ENCODE measurements at regions not wholly inside any gene's neighbourhood (a gene's known extent, or its start where the extent isn't known, plus 50 kb on each side); places are given as distances from the start of the nearest gene placed in this dataset.

GRCh38 chr2:183950673-183951072 is 647.7 kb upstream of the ZNF804A start:
- Histone ChIP-seq H3K9me2 (ENCODE audit: insufficient read depth, low read length) (no peaks in the 10 kb centered on the region), H3K9ac (ENCODE audit: low read length) (no peak overlapping the region), H3F3A (ENCODE audit: insufficient read depth, low read length, poor library complexity, severe bottlenecking) (no peaks in the 10 kb centered on the region), H3K4me3 (ENCODE audit: low read length) (no peak overlapping the region), H3K27me3 (ENCODE audit: insufficient read depth, low read depth, low read length) (no peaks in the 10 kb centered on the region), H3K27ac (ENCODE audit: low read length) (no peak overlapping the region), H4K20me1 (ENCODE audit: insufficient read depth) (no peaks in the 10 kb centered on the region), H3K36me3 (ENCODE audit: insufficient read depth, low read length) (no peaks in the 10 kb centered on the region), H2AFZ (ENCODE audit: low read depth, low read length) (no peak overlapping the region), H3K79me2 (replicated peaks; ENCODE audit: insufficient read depth, low read length) (no peaks in the 10 kb centered on the region), H3K4me2 (ENCODE audit: low read length) (no peak overlapping the region), H3K9me3 (ENCODE audit: low read length) (no peaks in the 10 kb centered on the region)
- TF ChIP-seq CTCF (IDR thresholded peaks at IDR 0.05; ENCODE audit: poor library complexity, severe bottlenecking), result no peak
- no peak for TF ChIP-seq TAF1 (IDR thresholded peaks at IDR 0.05; ENCODE audit: low read depth)
- TF ChIP-seq SMC3 (conservative IDR thresholded peaks at IDR 0.05; ENCODE audit: poor library complexity), result no peak
- no peak for TF ChIP-seq EP300 (conservative IDR thresholded peaks at IDR 0.05; ENCODE audit: poor library complexity, severe bottlenecking)
- TF ChIP-seq REST (IDR thresholded peaks at IDR 0.05; ENCODE audit: borderline replicate concordance), result no peak
- TF ChIP-seq MXI1 (conservative IDR thresholded peaks at IDR 0.05; ENCODE audit: poor library complexity, severe bottlenecking), result no peak
- no peak for TF ChIP-seq POLR2AphosphoS5 (IDR thresholded peaks at IDR 0.05)
- TF ChIP-seq RAD21 (conservative IDR thresholded peaks at IDR 0.05), result no peak
- TF ChIP-seq EZH2 (IDR thresholded peaks at IDR 0.05; ENCODE audit: borderline replicate concordance, insufficient read depth, low read length, poor library complexity, severe bottlenecking), result no peak

GRCh38 chr2:183951630-183952029 is 646.7 kb upstream of the ZNF804A start:
- Histone ChIP-seq H2AFZ (ENCODE audit: low read depth, low read length) (no peak overlapping the region), H3K9me2 (ENCODE audit: insufficient read depth, low read length) (no peaks in the 10 kb centered on the region), H4K20me1 (ENCODE audit: insufficient read depth) (no peaks in the 10 kb centered on the region), H3K27ac (ENCODE audit: low read length) (no peak overlapping the region), H3F3A (ENCODE audit: insufficient read depth, low read length, poor library complexity, severe bottlenecking) (no peaks in the 10 kb centered on the region), H3K27me3 (ENCODE audit: insufficient read depth, low read depth, low read length) (no peaks in the 10 kb centered on the region), H3K4me3 (ENCODE audit: low read length) (no peak overlapping the region), H3K79me2 (replicated peaks; ENCODE audit: insufficient read depth, low read length) (no peaks in the 10 kb centered on the region), H3K36me3 (ENCODE audit: insufficient read depth, low read length) (no peaks in the 10 kb centered on the region), H3K9ac (ENCODE audit: low read length) (no peak overlapping the region), H3K9me3 (ENCODE audit: low read length) (no peaks in the 10 kb centered on the region), H3K4me2 (ENCODE audit: low read length) (no peak overlapping the region)
- TF ChIP-seq RAD21 (conservative IDR thresholded peaks at IDR 0.05), result no peak
- TF ChIP-seq CTCF (IDR thresholded peaks at IDR 0.05; ENCODE audit: poor library complexity, severe bottlenecking), result no peak
